ENCODE measurements at regions not wholly inside any gene's neighbourhood (a gene's known extent, or its start where the extent isn't known, plus 50 kb on each side); places are given as distances from the start of the nearest gene placed in this dataset.

GRCh38 chr5:56352808-56353590, 119.9 kb upstream of the ANKRD55 start:
- TF ChIP-seq CTCF (IDR thresholded peaks at IDR 0.05) (no peak), POLR2A (IDR thresholded peaks at IDR 0.05) (no peak)

Measured in upper lobe of left lung (tissue), 4 donors.